ENCODE measurements at regions not wholly inside any gene's neighbourhood (a gene's known extent, or its start where the extent isn't known, plus 50 kb on each side); places are given as distances from the start of the nearest gene placed in this dataset.

GRCh38 chr5:176744584-176744965, 65.8 kb upstream of the UNC5A start:
- 52% methylated on average over 4 of the region's 8 CpGs for WGBS (ENCODE audit: insufficient coverage, low coverage, low lambda C conversion rate, missing lambda C conversion rate)

GRCh38 chr5:176747670-176748072, 62.7 kb upstream of the UNC5A start:
- Histone ChIP-seq H3K4me3 (no peak overlapping the region), H3K36me3 (no peaks in the 10 kb centered on the region)
- intact Hi-C loops (cut with DNase I) = no loop called here

More at GRCh38 chr5:176744584-176744965, 65.8 kb upstream of the UNC5A start:
- peaks cover 0 to 10% of the 10 kb centered on the region in 2 donors for H3K27me3 ChIP-seq
- H3K27ac ChIP-seq = no peak overlapping the region
- H3K9me3 ChIP-seq = no peaks in the 10 kb centered on the region
- no peak for TF ChIP-seq CTCF (IDR thresholded peaks at IDR 0.05)
- no peak for TF ChIP-seq POLR2A (IDR thresholded peaks at IDR 0.05)
- no peaks in the 10 kb centered on the region for H3K4me1 ChIP-seq
- DNase-seq = peak in 1 of 3 donors; percentile 5
- H3K36me3 ChIP-seq = no peaks in the 10 kb centered on the region
- no peak for ATAC-seq
- no peak overlapping the region for H3K4me3 ChIP-seq
- intact Hi-C loops (cut with DNase I) = no loop called here

GRCh38 chr5:176748073-176748966, 62.0 kb upstream of the UNC5A start:
- H3K36me3 ChIP-seq = no peaks in the 10 kb centered on the region
- no peak overlapping the region for H3K4me3 ChIP-seq
- intact Hi-C loops (cut with DNase I) = no loop called here
- H3K9me3 ChIP-seq = no peaks in the 10 kb centered on the region
- TF ChIP-seq CTCF (IDR thresholded peaks at IDR 0.05) (no peak), POLR2A (IDR thresholded peaks at IDR 0.05) (no peak)
- WGBS (ENCODE audit: insufficient coverage, low coverage, low lambda C conversion rate, missing lambda C conversion rate) = 54% methylated on average over 8 of the region's 24 CpGs
- H3K27ac ChIP-seq = no peak overlapping the region
- no peaks in the 10 kb centered on the region for H3K4me1 ChIP-seq
- peaks cover 0 to 10% of the 10 kb centered on the region in 2 donors for H3K27me3 ChIP-seq
- DNase-seq = peak in 1 of 3 donors; percentile 31
- ATAC-seq = peak in 1 of 4 donors; percentile 23

More at GRCh38 chr5:176747670-176748072, 62.7 kb upstream of the UNC5A start:
- Histone ChIP-seq H3K4me1 (no peaks in the 10 kb centered on the region), H3K27me3 (peaks cover 0 to 10% of the 10 kb centered on the region in 2 donors), H3K27ac (no peak overlapping the region), H3K9me3 (no peaks in the 10 kb centered on the region)
- no peak for ATAC-seq
- no peak for TF ChIP-seq POLR2A (IDR thresholded peaks at IDR 0.05)
- TF ChIP-seq CTCF (IDR thresholded peaks at IDR 0.05) = no peak
- peak in 1 of 3 donors; percentile 13 for DNase-seq
- 56% methylated on average over 4 of the region's 5 CpGs for WGBS (ENCODE audit: insufficient coverage, low coverage, low lambda C conversion rate, missing lambda C conversion rate)

GRCh38 chr5:176748967-176749935, 61.1 kb upstream of the UNC5A start:
- Histone ChIP-seq H3K4me3 (no peak overlapping the region), H3K9me3 (no peaks in the 10 kb centered on the region), H3K27me3 (peaks cover 0 to 3% of the 10 kb centered on the region in 2 donors), H3K27ac (no peak overlapping the region), H3K4me1 (no peaks in the 10 kb centered on the region), H3K36me3 (no peaks in the 10 kb centered on the region)
- DNase-seq = peak in 1 of 3 donors; percentile 19
- no peak for ATAC-seq
- TF ChIP-seq POLR2A (IDR thresholded peaks at IDR 0.05) = no peak
- TF ChIP-seq CTCF (IDR thresholded peaks at IDR 0.05) = no peak
- intact Hi-C loops (cut with DNase I) = no loop called here
- 40% methylated on average over 11 of the region's 21 CpGs for WGBS (ENCODE audit: insufficient coverage, low coverage, low lambda C conversion rate, missing lambda C conversion rate)

Data from right lobe of liver (tissue), 6 donors.